ENCODE measurements at regions not wholly inside any gene's neighbourhood (a gene's known extent, or its start where the extent isn't known, plus 50 kb on each side); places are given as distances from the start of the nearest gene placed in this dataset.

DNA sequence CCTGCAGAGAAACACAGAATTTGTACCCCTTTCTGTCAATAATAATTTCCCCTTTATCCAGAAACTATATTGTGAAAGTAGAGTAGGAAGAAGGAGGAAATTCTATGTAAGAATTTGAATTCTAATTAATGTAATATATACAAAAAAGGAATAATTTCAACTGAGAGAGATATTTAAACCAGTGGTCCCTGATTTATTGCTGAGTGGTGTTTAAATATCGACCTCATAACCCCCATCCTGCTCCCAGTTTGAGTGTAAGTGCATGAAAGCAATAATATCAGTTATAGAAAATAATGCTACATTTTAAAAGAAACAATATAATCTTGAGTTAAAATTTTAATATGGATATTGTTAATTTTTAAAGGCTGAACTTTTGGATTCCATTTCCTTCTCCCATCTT is 286.2 kb upstream of the REG3G start:
- intact Hi-C loops (cut with micrococcal nuclease) (no loop called here), in situ Hi-C loops (cut with MboI; ENCODE audit: low sequenced_read_pairs) (no loop called here), dilution Hi-C loops (cut with HindIII; ENCODE audit: low sequenced_read_pairs, unreplicated experiment) (no loop called here)
- H4K91ac ChIP-seq (ENCODE audit: insufficient read depth, low read depth, low read length), result no peak overlapping the region
- H3K9ac ChIP-seq (ENCODE audit: low read depth, low read length), result no peak overlapping the region
- no peak overlapping the region for H3K23ac ChIP-seq (ENCODE audit: low read depth, low read length)
- H2BK120ac ChIP-seq (ENCODE audit: low read depth, low read length), result no peak overlapping the region
- no peaks in the 10 kb centered on the region for H3K9me1 ChIP-seq (ENCODE audit: insufficient read depth, low read length)
- H2BK15ac ChIP-seq (ENCODE audit: low read depth, low read length), result no peak overlapping the region
- H3K4me1 ChIP-seq (ENCODE audit: control insufficient read depth, insufficient read depth, low read length), result no peaks in the 10 kb centered on the region
- DNase-seq (no peak), ATAC-seq (ENCODE audit: low read depth) (no peak)
- H3K27ac ChIP-seq (ENCODE audit: insufficient read depth, low read length), result no peak overlapping the region
- H3K4ac ChIP-seq (ENCODE audit: low read depth, low read length), result no peak overlapping the region
- no peaks in the 10 kb centered on the region for H3K9me3 ChIP-seq (ENCODE audit: control insufficient read depth, insufficient read depth, low read length)
- no peak overlapping the region for H4K5ac ChIP-seq (ENCODE audit: low read depth, low read length)
- no peaks in the 10 kb centered on the region for H3K79me1 ChIP-seq (ENCODE audit: low read depth in 1 of 2, low read length in 2 of 2)
- no CpG with 5 or more reads among the region's 1 CpG for WGBS, 2 experiments (ENCODE audit: extremely low coverage in 2 of 2, insufficient read length in 1 of 2)
- H3K56ac ChIP-seq (ENCODE audit: extremely low read depth, insufficient read depth, low read length), result no peak overlapping the region
- no peak overlapping the region for H3K18ac ChIP-seq (ENCODE audit: low read depth, low read length)
- no peak overlapping the region for H4K8ac ChIP-seq (ENCODE audit: low read depth in 2 of 2, low read length in 2 of 2)
- no TSS peak for BruUV-seq (replicated peaks)
- no peak for TF ChIP-seq RAD21 (IDR thresholded peaks at IDR 0.05; ENCODE audit: low read length)
- TF ChIP-seq BHLHE40 (IDR thresholded peaks at IDR 0.05; ENCODE audit: low read depth, low read length), result no peak
- TF ChIP-seq MAZ (IDR thresholded peaks at IDR 0.05; ENCODE audit: borderline replicate concordance, low read depth, low read length), result no peak
- no peak for TF ChIP-seq RCOR1 (IDR thresholded peaks at IDR 0.05; ENCODE audit: insufficient replicate concordance, low read length)
- TF ChIP-seq FOS (IDR thresholded peaks at IDR 0.05; ENCODE audit: low read depth, low read length), result no peak
- TF ChIP-seq, protein P1, sequence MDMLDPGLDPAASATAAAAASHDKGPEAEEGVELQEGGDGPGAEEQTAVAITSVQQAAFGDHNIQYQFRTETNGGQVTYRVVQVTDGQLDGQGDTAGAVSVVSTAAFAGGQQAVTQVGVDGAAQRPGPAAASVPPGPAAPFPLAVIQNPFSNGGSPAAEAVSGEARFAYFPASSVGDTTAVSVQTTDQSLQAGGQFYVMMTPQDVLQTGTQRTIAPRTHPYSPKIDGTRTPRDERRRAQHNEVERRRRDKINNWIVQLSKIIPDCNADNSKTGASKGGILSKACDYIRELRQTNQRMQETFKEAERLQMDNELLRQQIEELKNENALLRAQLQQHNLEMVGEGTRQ (IDR thresholded peaks at IDR 0.05; ENCODE audit: low read depth, low read length), result no peak
- no peak for TF ChIP-seq POLR2A (IDR thresholded peaks at IDR 0.05; ENCODE audit: low read depth, low read length)
- no peak for TF ChIP-seq MXI1 (IDR thresholded peaks at IDR 0.05; ENCODE audit: borderline replicate concordance, low read depth, low read length)
- no peak for TF ChIP-seq SMC3 (IDR thresholded peaks at IDR 0.05; ENCODE audit: low read depth, low read length)
- no peak for TF ChIP-seq RFX5 (IDR thresholded peaks at IDR 0.05; ENCODE audit: low read depth, low read length)
- TF ChIP-seq CEBPB (IDR thresholded peaks at IDR 0.05; ENCODE audit: low read depth, low read length), result no peak
- ChIA-PET CTCF (no interaction called here), POLR2A (ENCODE audit: unreplicated experiment) (no interaction called here)
- no peak overlapping the region for H2BK5ac ChIP-seq (ENCODE audit: low read depth, low read length, poor library complexity, severe bottlenecking)
- H3K36me3 ChIP-seq (ENCODE audit: control insufficient read depth, insufficient read depth, low read length), result no peaks in the 10 kb centered on the region
- H2AFZ ChIP-seq (replicated peaks; ENCODE audit: low read length, poor library complexity), result no peak overlapping the region
- no peak overlapping the region for H3K4me3 ChIP-seq (ENCODE audit: insufficient read depth, low read depth, low read length)
- H4K20me1 ChIP-seq (ENCODE audit: insufficient read depth, low read length), result no peaks in the 10 kb centered on the region
- H2AK9ac ChIP-seq (replicated peaks; ENCODE audit: low read depth, low read length, poor library complexity), result no peak overlapping the region
- no peak overlapping the region for H2BK20ac ChIP-seq (ENCODE audit: low read depth, low read length)
- no peak overlapping the region for H2AK5ac ChIP-seq (ENCODE audit: low read depth, low read length)
- no peak overlapping the region for H3K4me2 ChIP-seq (ENCODE audit: low read depth, low read length)
- H3K27me3 ChIP-seq (ENCODE audit: control insufficient read depth, insufficient read depth, low read length), result no peaks in the 10 kb centered on the region
- no peak overlapping the region for H3K14ac ChIP-seq (replicated peaks; ENCODE audit: low read depth, low read length)

Data from IMR-90 (cell line).